T1000 (cell line): ENCODE measurements at regions not wholly inside any gene's neighbourhood (a gene's known extent, or its start where the extent isn't known, plus 50 kb on each side); places are given as distances from the start of the nearest gene placed in this dataset.

Source experiments
- DNase-seq: peaks from one replicate; lab custom pipeline; 2025; ENCODE audit warnings: mixed read lengths; lab: John Stamatoyannopoulos, UW

DNA sequence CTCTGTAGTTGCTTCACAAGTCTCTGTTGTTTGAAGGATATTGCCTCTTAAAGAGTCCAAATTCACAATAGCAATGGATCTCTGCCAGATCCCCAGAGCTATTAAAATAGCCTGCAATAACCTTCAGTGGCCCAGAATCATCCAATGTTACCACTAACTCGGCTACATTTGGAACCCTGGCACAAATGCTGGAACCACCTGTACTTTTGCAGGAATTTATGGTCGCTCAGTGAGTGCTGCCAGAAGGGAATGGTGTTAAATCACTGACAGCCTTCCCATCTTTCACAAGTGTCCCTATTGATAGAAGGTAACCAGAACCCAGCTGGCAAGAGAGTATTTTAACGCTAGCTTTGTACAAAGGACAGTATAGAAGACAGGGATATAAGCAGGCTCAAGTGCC is 298.8 kb upstream of the PLSCR5 start:
- DNase-seq, result no peak

DNA sequence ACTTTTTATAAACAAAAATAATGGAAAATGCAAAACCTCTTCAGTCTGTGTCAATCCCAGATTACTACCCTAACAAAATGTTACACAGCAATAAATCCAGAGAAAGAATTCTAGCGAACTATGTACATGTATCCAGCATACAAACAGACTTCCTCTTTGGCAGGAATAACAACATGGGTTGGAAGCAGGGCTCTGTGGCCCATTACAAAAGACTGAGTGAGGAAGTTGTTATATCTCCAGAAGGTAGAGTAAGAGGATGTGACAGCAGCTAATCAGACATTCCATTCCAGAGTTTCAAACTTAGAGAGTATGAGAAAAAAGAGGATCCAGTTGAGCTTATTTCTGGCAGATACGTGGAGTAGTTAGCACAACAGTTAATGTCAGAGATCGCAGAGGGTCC is 294.0 kb upstream of the PLSCR5 start:
- DNase-seq, result no peak

DNA sequence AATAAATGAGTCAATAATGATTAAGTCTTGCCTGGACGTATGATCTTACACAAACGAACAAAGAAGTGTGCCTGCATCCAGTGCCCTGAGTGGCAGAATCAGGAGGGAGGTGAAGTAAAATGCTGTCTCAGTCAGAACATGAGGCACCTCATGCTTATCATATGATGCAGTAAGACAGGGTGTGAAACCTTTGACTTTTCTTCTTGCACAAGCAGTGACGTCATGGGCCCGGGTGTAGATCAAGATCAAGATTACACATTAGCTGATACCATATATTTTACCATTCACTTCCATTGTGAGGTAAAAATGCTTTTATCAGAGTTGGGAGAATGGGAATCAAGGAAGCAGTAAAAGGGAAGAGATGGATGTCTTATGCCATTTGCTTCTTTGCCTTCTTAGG is 291.6 kb upstream of the PLSCR5 start:
- no peak for DNase-seq

DNA sequence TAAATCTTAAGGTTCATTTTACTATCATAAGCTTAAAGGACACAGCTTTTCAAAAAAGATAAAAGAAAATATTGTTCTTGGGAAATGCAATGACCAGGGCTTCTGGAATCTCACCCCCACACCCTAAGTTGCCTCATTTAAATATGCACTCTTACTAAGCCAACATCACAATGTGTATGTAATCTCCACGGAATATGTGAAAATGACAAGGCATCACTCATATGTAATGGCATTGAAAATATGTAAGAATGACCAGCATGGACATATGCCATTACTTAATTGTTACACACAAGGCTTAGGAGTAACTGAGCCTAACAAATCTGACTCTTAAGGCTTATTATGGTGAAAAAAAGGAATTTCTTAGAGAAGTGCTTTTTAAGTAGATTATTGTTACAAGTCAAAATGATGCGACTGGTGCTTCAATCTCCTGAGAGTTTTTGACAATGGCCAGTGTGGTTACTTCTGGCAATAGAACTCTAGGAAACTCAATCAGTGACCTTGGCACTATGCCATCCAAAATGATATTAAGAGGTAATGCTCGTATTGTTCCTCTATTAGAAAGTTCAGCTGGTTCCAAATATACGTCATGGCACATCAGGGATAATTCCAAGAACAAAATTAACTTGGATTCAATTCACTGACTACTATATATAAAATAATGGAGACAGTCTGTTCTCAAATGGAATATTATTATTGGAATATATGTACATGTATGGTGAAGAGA is 290.0 kb upstream of the PLSCR5 start:
- no peak for DNase-seq

DNA sequence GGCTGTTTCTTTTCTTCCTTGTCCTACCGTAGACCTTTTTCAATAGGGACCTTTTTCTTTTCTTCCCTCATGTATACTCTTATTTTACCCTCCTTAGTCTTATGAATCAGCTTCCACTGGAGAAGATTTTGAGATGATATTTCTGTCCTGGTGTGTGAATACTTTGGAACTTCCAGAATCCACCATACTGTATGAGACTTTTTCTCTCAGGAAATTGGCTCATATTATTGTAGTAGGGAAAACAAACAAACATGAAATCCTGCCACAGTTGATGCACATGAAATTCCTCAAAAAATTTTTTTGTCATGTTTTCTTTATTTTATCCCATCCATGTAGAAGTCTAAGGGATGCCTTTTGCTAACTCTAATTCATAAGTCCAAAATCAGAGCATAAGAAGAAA is 289.3 kb upstream of the PLSCR5 start:
- DNase-seq, result no peak

DNA sequence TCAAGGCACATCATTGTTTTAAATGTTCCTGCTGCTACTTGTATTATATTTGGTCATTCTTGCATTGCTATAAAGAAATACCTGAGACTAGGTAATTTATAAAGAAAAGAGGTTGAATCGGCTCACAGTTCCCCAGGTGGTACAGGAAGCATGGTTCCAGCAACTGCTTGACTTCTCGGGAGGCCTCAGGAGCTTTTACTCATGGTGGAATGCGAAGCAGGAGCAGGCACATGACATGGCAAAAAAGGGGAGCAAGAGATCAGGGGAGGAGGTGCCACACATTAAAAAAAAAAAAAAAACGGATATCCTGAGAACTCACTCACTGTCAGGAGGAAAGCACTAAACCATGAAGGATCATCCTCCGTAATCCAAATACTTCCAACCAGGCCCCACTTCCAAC is 286.9 kb upstream of the PLSCR5 start:
- DNase-seq, result no peak

DNA sequence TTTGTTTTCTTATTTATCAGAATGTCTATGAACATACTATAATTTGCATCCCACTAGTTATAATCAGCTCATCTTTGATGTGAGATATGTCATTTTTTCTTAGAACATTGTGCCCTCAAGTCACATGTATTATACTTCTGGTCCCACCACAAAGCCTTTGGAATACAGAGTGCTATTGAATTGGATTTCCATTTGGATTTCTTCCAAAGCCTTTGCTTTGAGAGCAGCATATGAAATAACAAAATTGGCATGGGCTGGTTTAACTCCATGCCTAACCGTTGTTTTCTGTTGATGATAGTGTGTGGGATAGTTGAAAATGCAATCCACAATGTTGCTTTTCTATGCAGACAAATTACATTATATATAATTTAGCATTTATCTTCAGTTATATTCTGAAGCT is 284.5 kb upstream of the PLSCR5 start:
- DNase-seq, result no peak

DNA sequence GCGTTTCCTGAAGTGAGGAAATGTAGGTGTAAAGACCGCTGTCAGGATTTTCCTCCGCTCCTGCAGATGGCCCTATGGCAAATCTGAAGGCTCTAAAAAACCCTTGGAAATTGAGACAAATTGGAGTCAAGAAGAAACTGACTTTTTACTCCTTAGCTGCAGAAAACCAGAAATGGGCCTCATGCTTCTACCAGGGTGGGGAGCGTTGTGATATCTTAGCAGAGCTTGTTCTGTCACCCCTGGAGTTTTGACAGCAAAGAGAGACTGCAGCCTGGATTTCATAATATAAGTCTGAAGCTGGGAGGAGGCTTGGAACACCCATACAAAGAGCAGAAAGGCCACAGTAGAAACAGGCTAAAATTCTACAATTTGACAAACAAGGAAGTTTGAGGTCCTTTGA is 283.0 kb upstream of the PLSCR5 start:
- DNase-seq, result no peak

DNA sequence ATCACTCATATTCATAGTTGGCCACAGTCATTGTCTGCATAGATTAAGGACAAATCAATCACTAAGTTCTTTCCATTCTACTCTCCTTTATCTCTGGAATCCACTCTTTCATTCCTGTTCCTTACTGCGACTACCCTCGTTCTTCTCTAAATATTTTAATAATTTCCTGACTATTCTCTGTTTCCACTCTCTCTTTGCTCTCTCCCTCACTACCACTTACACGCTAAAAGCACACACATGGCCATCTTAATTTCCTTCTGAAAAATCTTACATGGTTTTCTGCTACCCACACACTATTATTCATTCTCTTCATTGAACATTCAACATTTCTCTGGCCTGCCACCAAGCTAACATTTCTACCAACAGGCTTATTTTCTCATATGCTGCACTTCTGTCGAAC is 279.6 kb upstream of the PLSCR5 start:
- no peak for DNase-seq

DNA sequence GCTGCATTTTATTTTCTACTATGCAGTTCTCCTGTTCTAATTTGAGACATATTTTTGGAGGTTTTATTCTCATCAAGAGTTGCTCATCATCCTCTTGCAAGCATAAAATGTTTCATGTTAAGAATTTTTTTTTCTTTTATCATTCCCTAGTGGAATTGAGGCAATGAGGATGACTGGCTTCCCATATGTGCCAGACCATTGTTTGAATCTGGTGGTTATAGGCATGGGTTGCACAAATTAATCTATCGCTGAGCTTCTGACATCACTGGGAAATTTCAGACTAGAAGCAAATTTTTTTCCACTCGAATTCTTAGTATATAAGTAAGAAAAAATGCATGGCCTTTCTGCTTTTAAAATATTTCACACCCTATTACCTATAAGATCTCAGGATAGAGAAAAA is 279.1 kb upstream of the PLSCR5 start:
- DNase-seq, result no peak

DNA sequence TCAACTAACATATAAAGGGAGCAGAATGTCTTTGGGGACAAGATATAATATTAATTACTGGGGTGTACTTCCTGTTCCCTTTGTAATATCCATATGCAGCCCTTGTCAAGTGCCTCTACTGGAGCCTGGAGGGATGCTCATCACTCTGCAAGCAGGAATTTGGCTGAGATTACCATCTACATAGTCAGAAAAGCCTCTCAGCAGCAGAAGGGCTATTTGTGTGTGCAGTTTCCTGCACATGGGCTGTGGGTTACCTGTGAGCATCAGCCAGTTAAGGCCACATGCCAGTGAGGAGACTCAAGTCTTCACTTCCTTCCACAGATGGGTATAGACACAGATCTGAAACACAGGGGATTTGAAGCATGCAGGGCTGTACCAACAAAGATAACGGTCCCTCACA is 278.1 kb upstream of the PLSCR5 start:
- no peak for DNase-seq

DNA sequence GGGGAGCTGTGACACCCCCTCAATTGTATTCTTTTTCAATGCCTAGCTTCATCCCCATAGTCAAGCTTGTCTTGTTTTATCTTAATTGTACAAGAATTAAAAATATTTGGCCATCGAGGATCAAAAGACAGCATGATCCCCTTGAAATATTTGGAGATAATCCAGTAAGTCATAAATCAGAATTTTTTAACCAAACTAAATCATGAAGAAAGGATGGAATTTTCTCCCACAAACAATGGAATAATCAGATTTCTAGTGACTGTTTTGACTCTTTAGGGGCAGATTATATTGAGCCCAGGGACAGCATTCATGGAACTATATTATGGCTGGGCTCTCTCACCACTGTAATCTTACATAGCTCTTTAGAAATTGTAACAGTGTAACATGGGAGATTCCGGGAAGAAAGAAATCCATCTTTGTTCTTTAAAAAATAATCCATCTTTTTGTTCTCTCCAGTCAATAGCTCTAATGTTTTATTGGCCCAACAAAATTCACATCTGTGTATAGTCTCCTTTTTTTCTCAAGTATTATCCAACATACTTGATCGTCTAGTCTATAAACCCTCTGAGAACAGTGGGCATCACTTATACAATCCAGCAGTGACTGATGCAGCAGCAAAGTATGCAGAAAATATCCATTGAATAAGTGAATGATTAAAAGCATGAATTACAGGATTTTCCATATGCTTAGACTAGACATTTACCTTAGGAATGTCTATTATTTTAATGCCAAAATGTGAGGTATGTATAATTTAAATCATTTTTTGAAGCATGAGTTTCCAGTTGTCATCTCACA is 277.0 kb upstream of the PLSCR5 start:
- no peak for DNase-seq

DNA sequence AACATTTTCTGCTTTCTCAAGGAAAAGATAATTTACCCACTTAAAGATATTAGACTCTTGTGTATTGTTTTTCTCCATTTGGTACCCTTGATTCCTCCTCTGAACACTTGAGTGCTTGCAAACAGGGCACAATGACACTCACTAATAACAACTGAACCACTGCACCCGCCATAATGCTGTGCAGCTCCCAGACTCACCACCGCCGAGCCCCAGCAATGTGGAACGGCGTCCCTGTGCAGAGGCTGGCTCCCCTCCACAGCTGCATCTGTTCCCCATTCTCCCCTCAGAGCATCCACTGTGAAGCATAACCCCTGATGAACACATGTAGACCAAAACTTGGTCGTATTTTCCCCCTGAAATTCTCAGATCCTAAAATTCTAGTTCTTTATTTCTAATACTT is 276.2 kb upstream of the PLSCR5 start:
- no peak for DNase-seq

DNA sequence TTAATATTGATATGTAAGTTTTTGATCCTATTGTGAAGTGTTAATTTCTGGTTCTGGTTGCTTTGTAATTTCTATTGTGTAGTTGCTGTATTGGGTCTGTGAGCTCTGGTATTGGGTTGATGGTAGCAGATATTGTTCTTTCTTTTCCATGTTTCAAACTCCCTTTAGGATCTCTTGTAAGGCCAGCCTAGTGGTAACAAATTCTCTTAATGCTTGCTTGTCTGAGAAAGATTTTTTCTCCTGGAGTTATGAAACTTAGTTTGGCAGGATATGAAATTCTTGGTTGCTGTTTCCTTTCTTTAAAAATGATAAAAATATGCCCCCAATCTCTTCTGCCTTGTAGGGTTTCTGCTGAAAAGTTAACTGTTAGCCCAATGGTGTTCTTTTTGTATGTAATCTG is 268.6 kb upstream of the PLSCR5 start:
- no peak for DNase-seq

DNA sequence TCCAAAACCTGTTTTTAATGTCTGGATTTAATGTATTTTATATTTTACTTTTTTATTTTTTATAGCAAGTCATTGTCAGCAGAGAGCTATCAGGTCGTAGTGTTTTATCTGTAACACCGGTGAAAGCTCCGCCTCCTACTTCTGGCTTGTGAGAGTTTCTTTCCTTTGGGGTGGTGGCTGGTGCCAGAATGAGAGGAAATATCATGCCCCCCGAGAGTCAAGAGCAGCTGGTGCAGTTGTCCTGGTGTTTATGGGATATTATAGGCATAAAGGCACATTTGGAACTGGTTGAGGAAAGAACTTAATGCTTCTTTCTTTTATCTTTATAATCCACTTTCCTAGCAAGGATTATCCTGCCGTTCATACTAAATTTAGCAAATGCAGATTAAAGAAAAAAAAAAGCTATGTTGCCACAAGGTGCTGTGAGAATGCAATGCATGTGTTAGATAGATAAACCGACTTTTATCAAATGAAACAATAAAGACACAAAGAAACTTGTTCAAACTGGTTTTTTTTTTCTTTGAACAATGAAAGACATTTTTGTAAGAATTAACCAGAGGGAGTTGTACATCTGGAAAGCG is 260.1 kb upstream of the PLSCR5 start:
- DNase-seq, result no peak

DNA sequence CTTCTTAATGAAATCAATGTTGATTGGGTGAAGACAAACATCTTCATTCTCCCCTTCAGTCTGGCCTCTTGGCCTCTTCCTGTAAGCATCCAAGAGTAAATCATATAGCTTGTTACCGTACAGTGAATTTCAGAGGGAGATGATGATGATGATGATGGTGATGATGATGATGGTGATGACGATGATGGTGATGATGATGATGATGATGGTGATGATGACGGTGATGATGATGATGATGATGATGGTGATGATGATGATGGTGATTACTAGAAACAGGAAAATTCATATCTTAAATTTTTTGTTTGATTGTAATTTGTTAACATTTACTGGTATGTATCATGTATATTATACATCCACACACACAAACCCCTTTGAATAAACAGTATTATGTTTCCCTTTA is 256.1 kb upstream of the PLSCR5 start:
- DNase-seq, result no peak

DNA sequence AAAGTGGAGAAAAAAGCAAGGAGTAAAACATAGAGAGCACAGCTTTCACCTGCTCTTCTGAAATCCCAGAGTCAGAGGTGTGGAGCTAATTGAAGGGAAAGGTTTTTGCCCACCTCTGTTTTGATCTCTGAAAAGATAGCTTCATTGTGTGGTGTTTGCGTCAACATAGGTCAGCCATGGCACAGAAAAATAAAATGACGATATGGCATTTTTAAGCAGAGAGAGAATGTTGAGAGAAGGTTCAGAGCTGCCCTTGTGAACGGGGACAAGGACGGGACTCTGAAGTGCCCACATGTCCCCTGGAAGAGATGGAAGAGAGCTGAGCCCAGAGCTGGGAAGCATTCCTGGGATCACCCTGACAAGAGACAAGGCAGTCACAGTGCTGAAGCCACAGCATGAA is 249.4 kb upstream of the PLSCR5 start:
- no peak for DNase-seq

DNA sequence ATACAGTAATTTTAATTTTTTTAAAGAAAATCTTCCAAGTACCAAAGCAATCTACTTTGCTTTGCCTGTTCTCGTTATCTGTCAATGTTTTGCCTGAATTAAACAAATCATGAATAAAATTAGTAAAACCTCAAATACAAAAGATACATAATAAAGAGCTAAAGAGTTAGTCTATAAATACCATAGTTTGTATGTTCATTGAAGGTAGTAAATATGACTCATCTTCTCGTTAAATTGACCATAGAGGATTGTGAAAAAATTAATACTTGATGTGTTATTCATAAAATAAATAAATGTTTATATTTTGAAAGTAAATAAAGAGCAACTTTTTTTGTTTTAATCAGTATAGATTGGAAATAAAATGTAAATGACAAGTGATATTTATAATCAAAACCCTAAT is 246.5 kb upstream of the PLSCR5 start:
- no peak for DNase-seq

DNA sequence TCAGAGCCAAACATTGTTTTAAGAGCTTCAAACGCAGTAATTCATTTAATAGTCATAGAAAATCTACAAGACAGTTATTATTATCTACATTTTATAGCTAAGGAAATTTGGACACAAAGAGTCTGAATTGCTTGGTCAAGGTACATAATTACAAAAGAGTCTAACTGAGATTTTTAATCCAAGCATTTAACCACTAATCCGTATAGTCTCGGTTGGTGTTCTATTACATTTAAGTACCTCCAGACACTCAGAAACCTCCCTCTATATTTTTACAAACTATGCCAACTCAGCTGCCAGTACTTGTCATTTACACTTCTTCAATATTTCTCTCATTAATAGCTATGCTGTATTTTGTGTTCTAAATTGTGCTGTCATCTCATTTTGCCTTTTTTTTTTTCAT is 240.2 kb upstream of the PLSCR5 start:
- no peak for DNase-seq

DNA sequence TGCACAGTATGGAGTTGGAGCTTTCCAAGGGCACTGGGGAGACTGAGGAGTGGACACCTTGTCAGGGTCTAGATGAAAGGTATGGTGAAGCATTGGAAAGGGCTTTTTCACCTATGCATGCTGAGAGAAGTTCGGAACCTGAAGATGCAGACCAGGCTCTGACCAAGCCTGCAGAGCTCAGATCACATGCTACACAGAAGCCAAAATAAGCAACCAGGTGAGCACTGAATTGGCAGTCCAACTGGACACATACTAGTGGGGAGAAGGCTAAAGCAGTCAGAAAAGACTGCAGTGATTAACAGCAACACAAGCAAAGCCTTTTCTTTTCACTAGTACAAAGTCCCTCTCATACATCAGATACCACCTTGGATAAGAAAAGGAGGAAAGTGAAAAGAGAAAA is 238.3 kb upstream of the PLSCR5 start:
- no peak for DNase-seq

DNA sequence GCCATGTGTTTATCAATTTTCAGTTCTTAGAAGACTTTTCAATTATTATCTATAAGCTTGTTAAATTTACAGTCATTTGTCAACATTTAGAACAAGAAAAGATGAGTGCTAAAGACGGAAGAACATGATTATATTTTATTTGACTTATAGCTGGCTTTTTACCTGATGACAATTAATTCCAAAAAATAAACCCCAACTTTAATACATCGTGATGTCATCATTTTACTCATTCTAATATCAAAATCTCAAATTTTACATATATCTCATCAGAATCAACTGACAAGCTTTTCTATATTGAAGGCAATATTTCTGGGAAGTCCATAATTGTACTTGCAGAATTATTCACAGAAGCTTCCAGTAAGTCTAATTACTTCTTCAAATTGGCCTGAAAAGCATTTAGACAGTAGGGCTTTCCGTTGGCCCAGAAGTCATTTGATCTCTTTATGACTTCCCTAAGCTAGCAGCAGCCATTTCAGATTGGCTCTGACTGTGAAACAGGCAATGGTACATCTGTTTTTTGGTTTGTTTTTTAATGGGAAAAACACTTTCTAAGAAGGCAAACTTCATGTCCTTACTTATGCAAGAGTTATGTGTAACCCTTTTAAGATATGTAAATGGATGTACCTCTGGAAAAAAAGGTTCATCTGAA is 234.7 kb upstream of the PLSCR5 start:
- DNase-seq, result no peak

DNA sequence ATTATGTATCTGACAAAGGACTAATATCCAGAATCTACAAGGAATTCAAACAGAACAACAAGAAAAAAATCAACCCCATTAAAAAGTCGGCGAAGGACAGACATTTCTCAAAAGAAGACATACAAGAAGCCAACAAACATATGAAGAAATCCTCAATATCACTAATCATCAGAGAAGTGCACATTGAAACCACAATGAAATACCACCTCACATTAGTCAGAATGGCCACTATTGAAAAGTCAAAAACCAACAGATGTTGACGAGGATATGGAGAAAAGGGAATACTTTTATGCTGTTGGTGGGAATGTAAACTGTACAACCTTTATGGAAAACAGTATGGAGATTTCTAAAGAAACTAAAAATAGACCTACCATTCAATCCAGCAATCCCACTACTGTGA is 233.1 kb upstream of the PLSCR5 start:
- DNase-seq, result no peak

DNA sequence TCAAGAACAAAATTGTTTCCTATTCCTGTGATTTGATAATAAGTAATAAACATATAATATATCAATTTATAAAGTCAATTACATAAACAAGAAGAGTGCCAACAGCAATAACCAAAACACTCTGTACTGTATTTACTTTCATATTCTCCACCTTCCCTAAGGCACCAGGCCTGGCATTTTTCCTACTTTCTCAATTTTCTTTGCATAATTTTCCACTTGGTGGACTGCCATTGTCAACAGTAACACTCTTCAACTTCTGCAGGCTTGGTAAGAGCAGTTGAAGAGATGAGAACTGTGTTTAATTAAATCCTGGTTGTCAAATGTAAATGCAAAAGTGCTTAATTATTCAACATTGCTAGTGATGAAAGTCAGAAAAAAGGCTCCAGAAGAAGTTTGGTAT is 229.8 kb upstream of the PLSCR5 start:
- DNase-seq, result no peak
